ENCODE measurements at regions not wholly inside any gene's neighbourhood (a gene's known extent, or its start where the extent isn't known, plus 50 kb on each side); places are given as distances from the start of the nearest gene placed in this dataset.
A peak's percentile ranks its signal among the peaks of the same experiment; 100 is the strongest.

- DNase-seq (ENCODE audit: low spot score), result no peak
These were observed 306.5 kb downstream of the AJAP1 start for GRCh38 chr1:4960782-4961475.

GRCh38 chr1:4960336-4960735 is 305.9 kb downstream of the AJAP1 start:
- no peak for DNase-seq (ENCODE audit: low spot score)

GRCh38 chr1:4959216-4959615 is 304.8 kb downstream of the AJAP1 start:
- DNase-seq (ENCODE audit: low spot score), result no peak

- no peak for DNase-seq (ENCODE audit: low spot score)
These were observed 302.6 kb downstream of the AJAP1 start for GRCh38 chr1:4957027-4957426.

GRCh38 chr1:4954392-4954791 is 300.0 kb downstream of the AJAP1 start:
- DNase-seq (ENCODE audit: low spot score), result no peak

- DNase-seq (ENCODE audit: low spot score), result no peak
These were observed 297.2 kb downstream of the AJAP1 start for GRCh38 chr1:4951601-4952000.

GRCh38 chr1:4946343-4946742 is 291.9 kb downstream of the AJAP1 start:
- no peak for DNase-seq (ENCODE audit: low spot score)

GRCh38 chr1:4944911-4945310 is 290.5 kb downstream of the AJAP1 start:
- DNase-seq (ENCODE audit: low spot score), result no peak

GRCh38 chr1:4944072-4944471 is 289.7 kb downstream of the AJAP1 start:
- DNase-seq (ENCODE audit: low spot score), result no peak

- no peak for DNase-seq (ENCODE audit: low spot score)
These were observed 284.9 kb downstream of the AJAP1 start for GRCh38 chr1:4939266-4939665.

GRCh38 chr1:4937876-4938534 is 283.6 kb downstream of the AJAP1 start:
- no peak for DNase-seq (ENCODE audit: low spot score)

GRCh38 chr1:4935807-4936206 is 281.4 kb downstream of the AJAP1 start:
- DNase-seq (ENCODE audit: low spot score), result no peak

- DNase-seq (ENCODE audit: low spot score), result no peak
These were observed 278.8 kb downstream of the AJAP1 start for GRCh38 chr1:4933232-4933631.

GRCh38 chr1:4932311-4933030 is 278.1 kb downstream of the AJAP1 start:
- no peak for DNase-seq (ENCODE audit: low spot score)

- DNase-seq (ENCODE audit: low spot score), result peak; percentile 3
These were observed 277.1 kb downstream of the AJAP1 start for GRCh38 chr1:4931486-4931885.

GRCh38 chr1:4928186-4928585 is 273.8 kb downstream of the AJAP1 start:
- DNase-seq (ENCODE audit: low spot score), result no peak

- no peak for DNase-seq (ENCODE audit: low spot score)
These were observed 269.9 kb downstream of the AJAP1 start for GRCh38 chr1:4924356-4924755.

- DNase-seq (ENCODE audit: low spot score), result no peak
These were observed 262.2 kb downstream of the AJAP1 start for GRCh38 chr1:4916610-4917009.

- no peak for DNase-seq (ENCODE audit: low spot score)
These were observed 260.7 kb downstream of the AJAP1 start for GRCh38 chr1:4915154-4915553.

- DNase-seq (ENCODE audit: low spot score), result no peak
These were observed 254.1 kb downstream of the AJAP1 start for GRCh38 chr1:4908486-4908885.

GRCh38 chr1:4894566-4894965 is 240.2 kb downstream of the AJAP1 start:
- DNase-seq (ENCODE audit: low spot score), result no peak

- no peak for DNase-seq (ENCODE audit: low spot score)
These were observed 226.2 kb downstream of the AJAP1 start for GRCh38 chr1:4880626-4881025.

- no peak for DNase-seq (ENCODE audit: low spot score)
These were observed 223.0 kb downstream of the AJAP1 start for GRCh38 chr1:4877426-4877825.
